SK-N-SH treated with all-trans-retinoic acid at 6 μM for 48 hours (cell line): ENCODE measurements at regions not wholly inside any gene's neighbourhood (a gene's known extent, or its start where the extent isn't known, plus 50 kb on each side); places are given as distances from the start of the nearest gene placed in this dataset.

Source experiments
- ATAC-seq: fragments of 200-7000 bp; cut with Tn5 transposase; 3 replicates; pipeline ENCODE4 v1.9.1; 2020; ENCODE audit warnings: mild to moderate bottlenecking, moderate library complexity
- ARNTL ChIP-seq: fragments of 450-650 bp; formaldehyde crosslinking; IDR thresholded peaks from 2 replicates; pipeline ENCODE4 v1.5.0; 2020; ENCODE audit warnings: low read depth, mild to moderate bottlenecking, moderate library complexity, borderline replicate concordance
- BACH2 ChIP-seq: fragments of 250-450 bp; sonication (Bioruptor Pico); IDR thresholded peaks from 2 replicates; pipeline ENCODE4 v1.9.0; 2021; ENCODE audit warnings: mild to moderate bottlenecking, borderline replicate concordance
- CSDC2 ChIP-seq: fragments of 250-450 bp; sonication (Bioruptor Pico); IDR thresholded peaks from 2 replicates; pipeline ENCODE4 v1.5.0; 2020; ENCODE audit warnings: mild to moderate bottlenecking, moderate library complexity
- ESRRG ChIP-seq: fragments of 250-450 bp; sonication (Bioruptor Pico); IDR thresholded peaks from 2 replicates; pipeline ENCODE4 v1.6.1; 2021; ENCODE audit warnings: mild to moderate bottlenecking
- ISL1 ChIP-seq: fragments of 250-450 bp; sonication (Bioruptor Pico); IDR thresholded peaks from 2 replicates; pipeline ENCODE4 v2.1.2; 2022; ENCODE audit warnings: mild to moderate bottlenecking, moderate library complexity
- PPARA ChIP-seq: fragments of 250-450 bp; sonication (Bioruptor Pico); IDR thresholded peaks from 2 replicates; pipeline ENCODE4 v1.5.0; 2020; ENCODE audit warnings: mild to moderate bottlenecking, borderline replicate concordance
- SNAI2 ChIP-seq: fragments of 250-450 bp; sonication (Bioruptor Pico); IDR thresholded peaks from 2 replicates; pipeline ENCODE4 v1.5.0; 2020; ENCODE audit warnings: mild to moderate bottlenecking, moderate library complexity
- TOX ChIP-seq: fragments of 250-450 bp; sonication (Bioruptor Pico); IDR thresholded peaks from 2 replicates; pipeline ENCODE4 v1.8.0; 2021; ENCODE audit warnings: mild to moderate bottlenecking, moderate library complexity, borderline replicate concordance
- ZC3H10 ChIP-seq: fragments of 250-450 bp; sonication (Bioruptor Pico); IDR thresholded peaks from 2 replicates; pipeline ENCODE4 v1.5.1; 2021; ENCODE audit warnings: mild to moderate bottlenecking, moderate library complexity
- ZFP3 ChIP-seq: fragments of 250-450 bp; sonication (Bioruptor Pico); IDR thresholded peaks from 2 replicates; pipeline ENCODE4 v1.5.0; 2020; ENCODE audit warnings: mild to moderate bottlenecking, moderate library complexity
- ZFP30 ChIP-seq: fragments of 450-650 bp; formaldehyde crosslinking; IDR thresholded peaks from 2 replicates; pipeline ENCODE4 v1.5.0; 2022; ENCODE audit warnings: mild to moderate bottlenecking, moderate library complexity
- ZNF565 ChIP-seq: fragments of 450-650 bp; formaldehyde crosslinking; conservative IDR thresholded peaks from 2 replicates; pipeline ENCODE4 v1.5.0; 2020; ENCODE audit warnings: low read depth, mild to moderate bottlenecking, moderate library complexity
- ZNF8 ChIP-seq: fragments of 450-650 bp; formaldehyde crosslinking; IDR thresholded peaks from 2 replicates; pipeline ENCODE4 v1.5.0; 2020; ENCODE audit warnings: mild to moderate bottlenecking, moderate library complexity
- TF ChIP-seq, protein P1 (sequence below): fragments of 250-450 bp; sonication (Bioruptor Pico); IDR thresholded peaks from 2 replicates; pipeline ENCODE4 v1.8.0; 2021; ENCODE audit warnings: low read depth, mild to moderate bottlenecking, moderate library complexity, borderline replicate concordance
- TF ChIP-seq, protein P2 (sequence below): fragments of 250-450 bp; sonication (Bioruptor Pico); IDR thresholded peaks from 2 replicates; pipeline ENCODE4 v1.8.0; 2020; ENCODE audit warnings: mild to moderate bottlenecking, moderate library complexity, borderline replicate concordance
- TF ChIP-seq, protein P3 (sequence below): fragments of 250-450 bp; sonication (Bioruptor Pico); IDR thresholded peaks from 2 replicates; pipeline ENCODE4 v1.5.1; 2020; ENCODE audit warnings: low read depth, mild to moderate bottlenecking, moderate library complexity
- TF ChIP-seq, protein P4 (sequence below): fragments of 250-450 bp; sonication (Bioruptor Pico); IDR thresholded peaks from 2 replicates; pipeline ENCODE4 v1.5.1; 2021; ENCODE audit warnings: mild to moderate bottlenecking, moderate library complexity

DNA sequence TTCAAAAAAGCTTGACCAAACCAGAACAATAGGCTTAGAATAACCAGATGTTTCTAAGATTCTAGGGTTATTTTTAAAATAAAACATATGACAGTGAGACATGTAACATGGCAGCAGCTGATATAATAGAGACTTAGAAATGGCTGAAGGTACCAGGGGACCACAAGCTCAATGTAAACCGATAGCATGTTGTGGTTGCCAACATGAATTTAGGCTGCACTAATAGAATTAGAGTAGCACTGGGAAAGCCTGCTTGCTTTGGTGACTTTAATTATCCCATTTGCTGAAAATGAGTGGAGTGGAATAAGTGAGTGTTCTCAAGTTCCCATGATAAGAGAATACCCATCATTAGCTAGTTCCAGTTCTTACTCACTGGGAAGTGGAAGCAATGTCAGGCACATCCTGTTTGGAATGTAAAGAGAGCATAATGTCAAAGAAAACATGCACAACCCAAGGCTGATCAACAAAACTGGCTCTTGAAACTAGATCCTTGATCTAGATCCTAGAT lies 621.2 kb upstream of the CDH5 start:
- no peak for ATAC-seq
- TF ChIP-seq ZNF565, result no peak
- TF ChIP-seq PPARA (CRISPR knock-in tag), result no peak
- TF ChIP-seq SNAI2 (CRISPR knock-in tag), result no peak
- TF ChIP-seq, protein P1, sequence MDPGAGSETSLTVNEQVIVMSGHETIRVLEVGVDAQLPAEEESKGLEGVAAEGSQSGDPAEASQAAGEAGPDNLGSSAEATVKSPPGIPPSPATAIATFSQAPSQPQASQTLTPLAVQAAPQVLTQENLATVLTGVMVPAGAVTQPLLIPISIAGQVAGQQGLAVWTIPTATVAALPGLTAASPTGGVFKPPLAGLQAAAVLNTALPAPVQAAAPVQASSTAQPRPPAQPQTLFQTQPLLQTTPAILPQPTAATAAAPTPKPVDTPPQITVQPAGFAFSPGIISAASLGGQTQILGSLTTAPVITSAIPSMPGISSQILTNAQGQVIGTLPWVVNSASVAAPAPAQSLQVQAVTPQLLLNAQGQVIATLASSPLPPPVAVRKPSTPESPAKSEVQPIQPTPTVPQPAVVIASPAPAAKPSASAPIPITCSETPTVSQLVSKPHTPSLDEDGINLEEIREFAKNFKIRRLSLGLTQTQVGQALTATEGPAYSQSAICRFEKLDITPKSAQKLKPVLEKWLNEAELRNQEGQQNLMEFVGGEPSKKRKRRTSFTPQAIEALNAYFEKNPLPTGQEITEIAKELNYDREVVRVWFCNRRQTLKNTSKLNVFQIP (CRISPR knock-in tag), result no peak
- TF ChIP-seq, protein P2, sequence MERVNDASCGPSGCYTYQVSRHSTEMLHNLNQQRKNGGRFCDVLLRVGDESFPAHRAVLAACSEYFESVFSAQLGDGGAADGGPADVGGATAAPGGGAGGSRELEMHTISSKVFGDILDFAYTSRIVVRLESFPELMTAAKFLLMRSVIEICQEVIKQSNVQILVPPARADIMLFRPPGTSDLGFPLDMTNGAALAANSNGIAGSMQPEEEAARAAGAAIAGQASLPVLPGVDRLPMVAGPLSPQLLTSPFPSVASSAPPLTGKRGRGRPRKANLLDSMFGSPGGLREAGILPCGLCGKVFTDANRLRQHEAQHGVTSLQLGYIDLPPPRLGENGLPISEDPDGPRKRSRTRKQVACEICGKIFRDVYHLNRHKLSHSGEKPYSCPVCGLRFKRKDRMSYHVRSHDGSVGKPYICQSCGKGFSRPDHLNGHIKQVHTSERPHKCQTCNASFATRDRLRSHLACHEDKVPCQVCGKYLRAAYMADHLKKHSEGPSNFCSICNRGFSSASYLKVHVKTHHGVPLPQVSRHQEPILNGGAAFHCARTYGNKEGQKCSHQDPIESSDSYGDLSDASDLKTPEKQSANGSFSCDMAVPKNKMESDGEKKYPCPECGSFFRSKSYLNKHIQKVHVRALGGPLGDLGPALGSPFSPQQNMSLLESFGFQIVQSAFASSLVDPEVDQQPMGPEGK (CRISPR knock-in tag), result no peak
- TF ChIP-seq, protein P3, sequence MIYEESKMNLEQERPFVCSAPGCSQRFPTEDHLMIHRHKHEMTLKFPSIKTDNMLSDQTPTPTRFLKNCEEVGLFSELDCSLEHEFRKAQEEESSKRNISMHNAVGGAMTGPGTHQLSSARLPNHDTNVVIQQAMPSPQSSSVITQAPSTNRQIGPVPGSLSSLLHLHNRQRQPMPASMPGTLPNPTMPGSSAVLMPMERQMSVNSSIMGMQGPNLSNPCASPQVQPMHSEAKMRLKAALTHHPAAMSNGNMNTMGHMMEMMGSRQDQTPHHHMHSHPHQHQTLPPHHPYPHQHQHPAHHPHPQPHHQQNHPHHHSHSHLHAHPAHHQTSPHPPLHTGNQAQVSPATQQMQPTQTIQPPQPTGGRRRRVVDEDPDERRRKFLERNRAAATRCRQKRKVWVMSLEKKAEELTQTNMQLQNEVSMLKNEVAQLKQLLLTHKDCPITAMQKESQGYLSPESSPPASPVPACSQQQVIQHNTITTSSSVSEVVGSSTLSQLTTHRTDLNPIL (CRISPR knock-in tag), result no peak
- TF ChIP-seq, protein P4, sequence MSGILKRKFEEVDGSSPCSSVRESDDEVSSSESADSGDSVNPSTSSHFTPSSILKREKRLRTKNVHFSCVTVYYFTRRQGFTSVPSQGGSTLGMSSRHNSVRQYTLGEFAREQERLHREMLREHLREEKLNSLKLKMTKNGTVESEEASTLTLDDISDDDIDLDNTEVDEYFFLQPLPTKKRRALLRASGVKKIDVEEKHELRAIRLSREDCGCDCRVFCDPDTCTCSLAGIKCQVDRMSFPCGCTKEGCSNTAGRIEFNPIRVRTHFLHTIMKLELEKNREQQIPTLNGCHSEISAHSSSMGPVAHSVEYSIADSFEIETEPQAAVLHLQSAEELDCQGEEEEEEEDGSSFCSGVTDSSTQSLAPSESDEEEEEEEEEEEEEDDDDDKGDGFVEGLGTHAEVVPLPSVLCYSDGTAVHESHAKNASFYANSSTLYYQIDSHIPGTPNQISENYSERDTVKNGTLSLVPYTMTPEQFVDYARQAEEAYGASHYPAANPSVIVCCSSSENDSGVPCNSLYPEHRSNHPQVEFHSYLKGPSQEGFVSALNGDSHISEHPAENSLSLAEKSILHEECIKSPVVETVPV, result no peak
- no peak for TF ChIP-seq ZFP3 (CRISPR knock-in tag)
- no peak for TF ChIP-seq ARNTL (CRISPR knock-in tag)
- no peak for TF ChIP-seq ZC3H10 (CRISPR knock-in tag)
- no peak for TF ChIP-seq TOX (CRISPR knock-in tag)
- TF ChIP-seq, all 23 proteins: peak for 0

DNA sequence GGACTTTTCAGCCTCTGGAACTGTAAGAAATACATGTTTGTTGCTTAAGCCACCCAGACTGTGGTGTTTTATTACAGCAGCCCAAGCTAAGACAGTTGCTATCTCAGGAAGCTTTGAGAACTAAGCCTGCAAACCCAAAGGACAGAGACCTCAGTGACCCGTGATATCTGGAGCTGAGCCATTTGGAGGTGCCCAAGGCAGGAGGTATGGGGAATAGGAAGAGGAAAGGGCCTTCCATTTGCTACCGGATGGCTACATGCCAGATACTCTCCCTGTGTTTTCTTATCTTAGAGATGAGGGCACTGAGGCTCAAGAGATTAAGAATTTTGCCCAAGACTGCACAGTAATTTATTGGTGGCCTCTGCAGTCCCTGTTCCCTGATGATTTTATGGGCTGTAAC lies 622.1 kb upstream of the CDH5 start:
- TF ChIP-seq, protein P1 (CRISPR knock-in tag), result no peak
- TF ChIP-seq ISL1 (no peak), ZFP3 (CRISPR knock-in tag) (no peak), ESRRG (CRISPR knock-in tag) (no peak), ZC3H10 (CRISPR knock-in tag) (no peak), SNAI2 (CRISPR knock-in tag) (no peak)

DNA sequence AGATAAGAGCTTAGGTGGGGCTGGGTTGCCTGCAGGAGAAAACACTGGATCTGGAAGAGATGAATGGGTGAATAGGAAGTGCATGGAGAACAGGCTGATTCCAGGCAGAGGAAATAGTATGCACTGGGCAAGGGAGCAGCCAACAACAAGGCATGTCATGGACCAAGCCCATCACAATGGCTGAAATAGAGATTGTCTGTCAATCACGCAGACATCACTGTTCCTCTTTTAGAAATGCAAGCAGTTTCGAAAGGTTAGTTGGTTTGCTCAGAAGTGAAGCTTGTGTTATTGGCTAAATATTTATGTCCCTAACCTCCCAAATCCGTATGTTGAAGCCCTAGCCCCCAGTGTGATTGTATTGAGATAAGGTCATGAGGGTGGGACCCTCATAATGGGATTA lies 621.7 kb upstream of the CDH11 start:
- TF ChIP-seq, protein P2 (CRISPR knock-in tag), result no peak
- TF ChIP-seq ISL1 (no peak), ZFP30 (no peak), BACH2 (CRISPR knock-in tag) (no peak), CSDC2 (CRISPR knock-in tag) (no peak), TOX (CRISPR knock-in tag) (no peak), ZC3H10 (CRISPR knock-in tag) (no peak), ZNF8 (CRISPR knock-in tag) (no peak), ESRRG (CRISPR knock-in tag) (no peak), ZFP3 (CRISPR knock-in tag) (no peak)
- TF ChIP-seq, protein P3 (CRISPR knock-in tag), result no peak
- no peak for ATAC-seq

More for the DNA sequence above, 622.1 kb upstream of the CDH5 start:
- ATAC-seq, result no peak
